ENCODE measurements at regions not wholly inside any gene's neighbourhood (a gene's known extent, or its start where the extent isn't known, plus 50 kb on each side); places are given as distances from the start of the nearest gene placed in this dataset.

GRCh38 chr1:204809488-204809887 is 61.2 kb upstream of the NFASC start:
- Histone ChIP-seq H3K9me3 (replicated peaks; ENCODE audit: control insufficient read depth, insufficient read depth, low read depth, low read length) (no peaks in the 10 kb centered on the region), H3K36me3 (ENCODE audit: control insufficient read depth, insufficient read depth, low read length) (no peaks in the 10 kb centered on the region), H3K27ac (ENCODE audit: extremely low read depth, low read depth, low read length) (no peak overlapping the region), H2AFZ (ENCODE audit: low read depth, low read length) (no peak overlapping the region), H3K9ac (ENCODE audit: insufficient read depth in 1 of 2, low read depth in 2 of 2, low read length in 2 of 2) (no peak overlapping the region), H3K27me3 (ENCODE audit: control insufficient read depth in 2 of 2, insufficient read depth in 2 of 2, low read length in 2 of 2) (peaks cover 9 to 18% of the 10 kb centered on the region in 2 experiments; a peak in 3 of 5 replicates), H3K4me1 (replicated peaks in 1 of 2; ENCODE audit: control insufficient read depth in 2 of 2, insufficient read depth in 2 of 2, low read length in 2 of 2) (peaks cover 2 to 6% of the 10 kb centered on the region in 2 experiments; a peak in 3 of 5 replicates), H3K4me3 (no peak overlapping the region), H3K9me1 (ENCODE audit: control insufficient read depth, insufficient read depth, low read length) (no peaks in the 10 kb centered on the region), H3K4me2 (ENCODE audit: insufficient read depth, low read length) (no peak overlapping the region), H3K79me2 (ENCODE audit: control insufficient read depth, insufficient read depth, low read length) (no peaks in the 10 kb centered on the region), H4K20me1 (replicated peaks; ENCODE audit: control insufficient read depth, insufficient read depth, low read length) (no peaks in the 10 kb centered on the region; the same call in 1 of the 2 replicates)
- in situ Hi-C loops (cut with MboI), result loop anchor here (5.0 to 10.0 kb wide), 2 partner anchors 242 to 375 kb away; no protein-coding TSS in a partner anchor
- no peak for TF ChIP-seq JUNB (CRISPR knock-in tag; conservative IDR thresholded peaks at IDR 0.05)
- TF ChIP-seq RBFOX2 (IDR thresholded peaks at IDR 0.05; ENCODE audit: low read depth, low read length), result no peak
- no peak for TF ChIP-seq ZNF318 (IDR thresholded peaks at IDR 0.05; ENCODE audit: borderline replicate concordance in 1 of 2, low read depth in 1 of 2)
- TF ChIP-seq PRPF4 (IDR thresholded peaks at IDR 0.05; ENCODE audit: insufficient read depth, low read depth, low read length, poor library complexity, severe bottlenecking), result no peak
- TF ChIP-seq KAT2B (IDR thresholded peaks at IDR 0.05; ENCODE audit: low read depth, low read length), result no peak
- no peak for TF ChIP-seq STAT5B (CRISPR knock-in tag; IDR thresholded peaks at IDR 0.05)
- TF ChIP-seq CEBPG (CRISPR knock-in tag; IDR thresholded peaks at IDR 0.05), result no peak
- TF ChIP-seq CEBPG (tag; conservative IDR thresholded peaks at IDR 0.05 in 1 of 2, IDR thresholded peaks at IDR 0.05 in 1 of 2), result no peak
- TF ChIP-seq ZNF165 (CRISPR knock-in tag; IDR thresholded peaks at IDR 0.05; ENCODE audit: borderline replicate concordance), result no peak
- no peak for TF ChIP-seq MYC (IDR thresholded peaks at IDR 0.05; ENCODE audit: low read depth, low read length)
- no peak for TF ChIP-seq MYC (CRISPR knock-in tag; IDR thresholded peaks at IDR 0.05; ENCODE audit: borderline replicate concordance, low read depth)
- no peak for TF ChIP-seq NFXL1 (CRISPR knock-in tag; IDR thresholded peaks at IDR 0.05)
- no peak for TF ChIP-seq FOXJ3 (CRISPR knock-in tag; IDR thresholded peaks at IDR 0.05)
- TF ChIP-seq KAT8 (IDR thresholded peaks at IDR 0.05; ENCODE audit: low read depth), result no peak
- intact Hi-C loops (cut with micrococcal nuclease), result loop anchor here (5.0 to 10.0 kb wide), 4 partner anchors 153 to 647 kb away; no protein-coding TSS in a partner anchor
- 12% methylated on average over 1 of the region's 1 CpG for WGBS (ENCODE audit: insufficient coverage, low coverage, missing lambda C conversion rate)
- ATAC-seq (no peak), FAIRE-seq (no peak), DNase-seq (ENCODE audit: extremely low read depth in 1 of 4, low spot score in 3 of 4) (no peak)
- CTCF ChIA-PET (ENCODE audit: low intra/inter-chr PET ratio), result interaction anchor here (3.3 to 5.4 kb wide), 2 partner anchors 132 to 242 kb away, joined by 26 to 159 read pairs; no protein-coding TSS in a partner anchor
- POLR2A ChIA-PET, result no interaction called here
- no TSS peak for BruUV-seq (replicated peaks)
